SW480 (cell line): ENCODE measurements at regions not wholly inside any gene's neighbourhood (a gene's known extent, or its start where the extent isn't known, plus 50 kb on each side); places are given as distances from the start of the nearest gene placed in this dataset.

Experiments used
- DNase-seq: peaks from one replicate; pipeline ENCODE4 v3.0.0-alpha.2; 2016; ENCODE audit warnings: low spot score

GRCh38 chr1:5379176-5379759 is 613.0 kb downstream of the NPHP4 start:
- DNase-seq: no peak

GRCh38 chr1:5376538-5377247 is 615.5 kb downstream of the NPHP4 start:
- no peak for DNase-seq

- no peak for DNase-seq
Observed at GRCh38 chr1:5375481-5375880, 616.7 kb downstream of the NPHP4 start.

GRCh38 chr1:5374192-5374591 is 618.0 kb downstream of the NPHP4 start:
- DNase-seq: no peak

GRCh38 chr1:5373281-5373680 is 618.9 kb downstream of the NPHP4 start:
- no peak for DNase-seq

GRCh38 chr1:5371270-5371669 is 621.0 kb downstream of the NPHP4 start:
- DNase-seq: no peak

GRCh38 chr1:5370311-5370710 is 621.9 kb downstream of the NPHP4 start:
- peak; percentile 87 for DNase-seq

- peak; percentile 34 for DNase-seq
Observed at GRCh38 chr1:5369223-5369622, 623.0 kb downstream of the NPHP4 start.

GRCh38 chr1:5368201-5368600 is 624.0 kb downstream of the NPHP4 start:
- peak; percentile 91 for DNase-seq

GRCh38 chr1:5367306-5367705 is 624.9 kb downstream of the NPHP4 start:
- DNase-seq: no peak

- DNase-seq: no peak
Observed at GRCh38 chr1:5365751-5366150, 626.5 kb downstream of the NPHP4 start.

GRCh38 chr1:5364591-5364990 is 627.6 kb downstream of the NPHP4 start:
- DNase-seq: no peak

- no peak for DNase-seq
Observed at GRCh38 chr1:5354681-5355080, 637.5 kb downstream of the NPHP4 start.

DNA sequence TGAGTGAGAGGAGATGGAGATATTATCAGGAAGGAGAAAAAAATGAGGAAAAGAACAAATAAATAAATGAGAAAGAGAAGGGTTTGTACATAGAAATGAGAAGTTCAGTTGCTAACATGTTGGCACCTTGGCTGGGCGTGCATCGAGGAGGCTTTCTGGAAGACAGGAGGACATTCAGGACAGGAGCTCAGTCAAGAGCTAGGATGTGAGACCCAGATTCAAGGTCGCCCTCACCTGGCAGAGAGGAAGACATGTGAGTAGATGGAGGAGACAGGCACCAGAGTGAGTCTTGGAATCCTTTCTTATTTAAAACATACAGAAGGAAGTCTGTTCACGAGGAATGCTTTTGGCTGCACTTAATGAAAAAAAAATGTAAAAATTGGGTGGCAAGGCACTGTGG is 640.9 kb downstream of the NPHP4 start:
- no peak for DNase-seq

- DNase-seq: no peak
Observed at GRCh38 chr1:5349526-5349925, 642.7 kb downstream of the NPHP4 start.

GRCh38 chr1:5348732-5349465 is 643.3 kb downstream of the NPHP4 start:
- DNase-seq: no peak

- DNase-seq: no peak
Observed at GRCh38 chr1:5347726-5348125, 644.5 kb downstream of the NPHP4 start.

GRCh38 chr1:5345556-5345955 is 646.7 kb downstream of the NPHP4 start:
- no peak for DNase-seq

- DNase-seq: no peak
Observed at GRCh38 chr1:5343256-5344020, 648.8 kb downstream of the NPHP4 start.

- no peak for DNase-seq
Observed at GRCh38 chr1:5342830-5343229, 649.4 kb downstream of the NPHP4 start.

GRCh38 chr1:5342172-5342571 is 650.1 kb downstream of the NPHP4 start:
- DNase-seq: no peak

DNA sequence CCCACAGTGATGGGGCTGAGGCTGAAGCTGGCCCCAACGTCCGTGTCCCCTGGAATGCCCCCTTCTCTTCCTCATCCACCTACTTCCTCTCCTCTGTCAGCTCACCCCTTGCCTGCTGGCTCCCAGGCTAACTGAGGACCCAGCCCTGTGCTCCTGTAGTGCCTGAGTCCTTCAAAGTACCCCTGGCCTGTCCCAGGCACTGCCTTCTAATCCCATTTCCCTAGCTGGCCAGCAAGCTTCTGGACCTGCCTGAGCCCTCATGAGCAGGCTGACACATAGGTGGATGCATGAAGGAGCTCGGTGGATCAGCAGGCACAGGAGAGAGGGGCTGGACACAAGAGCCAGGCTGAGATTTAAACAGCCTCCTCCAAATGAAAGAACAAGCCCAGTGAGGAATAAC is 650.8 kb downstream of the NPHP4 start:
- no peak for DNase-seq
